ENCODE measurements at regions not wholly inside any gene's neighbourhood (a gene's known extent, or its start where the extent isn't known, plus 50 kb on each side); places are given as distances from the start of the nearest gene placed in this dataset.
"Not testable (repeated sequence)": the region's sequence is repeated elsewhere in the genome, so short reads cannot be mapped to it uniquely, and the experiment has no call there.

DNA sequence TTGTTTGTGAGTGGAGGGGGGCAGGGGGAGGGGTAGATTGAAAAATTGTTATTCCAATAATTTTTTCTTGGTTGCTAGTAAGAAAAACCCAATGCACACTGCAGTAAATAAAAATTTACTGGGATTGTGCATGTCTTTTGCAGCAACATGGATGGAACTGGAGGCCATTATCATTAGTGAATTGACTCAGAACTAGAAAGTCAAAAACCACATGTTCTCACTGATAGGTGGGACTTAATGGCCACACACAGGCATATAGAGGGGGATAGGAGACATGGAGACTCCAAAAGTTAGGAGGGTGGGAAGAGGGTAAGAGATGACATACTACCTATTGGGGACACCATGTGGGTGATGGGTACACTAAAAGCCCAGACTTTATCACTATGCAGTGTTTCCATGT, 67.2 kb downstream of the BUB3 start:
- intact Hi-C loops (cut with DNase I; ENCODE audit: low total_unique reads) = no loop called here
- DNase-seq (ENCODE audit: low spot score in 2 of 2) = no peak
- TF ChIP-seq, protein P1, sequence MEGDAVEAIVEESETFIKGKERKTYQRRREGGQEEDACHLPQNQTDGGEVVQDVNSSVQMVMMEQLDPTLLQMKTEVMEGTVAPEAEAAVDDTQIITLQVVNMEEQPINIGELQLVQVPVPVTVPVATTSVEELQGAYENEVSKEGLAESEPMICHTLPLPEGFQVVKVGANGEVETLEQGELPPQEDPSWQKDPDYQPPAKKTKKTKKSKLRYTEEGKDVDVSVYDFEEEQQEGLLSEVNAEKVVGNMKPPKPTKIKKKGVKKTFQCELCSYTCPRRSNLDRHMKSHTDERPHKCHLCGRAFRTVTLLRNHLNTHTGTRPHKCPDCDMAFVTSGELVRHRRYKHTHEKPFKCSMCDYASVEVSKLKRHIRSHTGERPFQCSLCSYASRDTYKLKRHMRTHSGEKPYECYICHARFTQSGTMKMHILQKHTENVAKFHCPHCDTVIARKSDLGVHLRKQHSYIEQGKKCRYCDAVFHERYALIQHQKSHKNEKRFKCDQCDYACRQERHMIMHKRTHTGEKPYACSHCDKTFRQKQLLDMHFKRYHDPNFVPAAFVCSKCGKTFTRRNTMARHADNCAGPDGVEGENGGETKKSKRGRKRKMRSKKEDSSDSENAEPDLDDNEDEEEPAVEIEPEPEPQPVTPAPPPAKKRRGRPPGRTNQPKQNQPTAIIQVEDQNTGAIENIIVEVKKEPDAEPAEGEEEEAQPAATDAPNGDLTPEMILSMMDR (IDR thresholded peaks at IDR 0.05) = no peak
- no peak for TF ChIP-seq POLR2A (IDR thresholded peaks at IDR 0.05)
- no peak overlapping the region for H3K4me3 ChIP-seq (ENCODE audit: low read depth, poor library complexity, severe bottlenecking)

DNA sequence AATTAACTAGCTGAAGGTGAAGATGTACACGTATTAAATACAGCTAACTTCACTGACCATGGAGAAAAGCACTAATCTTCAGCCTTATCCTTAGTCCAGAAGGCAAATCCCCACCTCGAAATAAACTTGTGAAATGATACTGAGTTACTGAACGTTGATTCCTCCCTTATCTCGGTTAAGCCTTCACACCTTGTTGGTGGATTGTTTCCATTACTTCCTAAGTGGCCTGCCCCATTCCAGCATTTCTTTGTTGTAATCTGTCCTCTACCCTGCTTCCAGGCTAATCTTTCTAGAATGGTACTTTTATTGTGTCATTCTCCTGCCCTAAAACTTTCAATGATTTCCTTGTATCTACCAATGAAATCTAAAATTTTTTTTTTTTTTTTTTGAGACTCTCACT, 68.6 kb downstream of the BUB3 start:
- intact Hi-C loops (cut with DNase I; ENCODE audit: low total_unique reads) = no loop called here
- DNase-seq (ENCODE audit: low spot score in 2 of 2) = no peak
- H3K4me3 ChIP-seq (ENCODE audit: low read depth, poor library complexity, severe bottlenecking) = no peak overlapping the region
- WGBS, 2 donors = 65 to 76% methylated on average over 4 of the region's 4 CpGs
- no peak for TF ChIP-seq POLR2A (IDR thresholded peaks at IDR 0.05)
- TF ChIP-seq, protein P1 (IDR thresholded peaks at IDR 0.05) = no peak

DNA sequence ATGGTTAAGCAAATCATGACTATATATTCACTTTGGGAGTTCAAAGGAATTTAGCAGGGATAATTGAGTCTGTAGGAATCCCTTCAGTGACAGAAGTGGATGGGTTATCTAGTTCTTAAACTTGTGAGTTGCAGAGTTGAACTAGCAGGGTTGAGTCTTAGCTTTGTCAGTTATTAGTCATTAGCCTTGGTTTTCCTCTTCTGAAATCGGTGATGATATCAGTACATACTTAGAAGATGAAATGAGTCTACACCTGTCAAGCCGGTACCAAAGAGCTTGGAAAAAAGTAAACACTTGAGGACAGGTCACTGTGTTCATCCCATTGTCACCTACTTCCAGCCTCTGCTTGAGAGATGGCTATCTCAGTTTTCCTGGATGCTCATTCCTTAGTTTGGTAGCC, 73.5 kb downstream of the BUB3 start:
- intact Hi-C loops (cut with DNase I; ENCODE audit: low total_unique reads) = no loop called here
- H3K4me3 ChIP-seq (ENCODE audit: low read depth, poor library complexity, severe bottlenecking) = no peak overlapping the region
- TF ChIP-seq, protein P1 (IDR thresholded peaks at IDR 0.05) = no peak
- TF ChIP-seq POLR2A (IDR thresholded peaks at IDR 0.05) = no peak
- WGBS, 2 donors = 71 to 84% methylated on average over 2 of the region's 2 CpGs
- DNase-seq (ENCODE audit: low spot score in 2 of 2) = no peak

DNA sequence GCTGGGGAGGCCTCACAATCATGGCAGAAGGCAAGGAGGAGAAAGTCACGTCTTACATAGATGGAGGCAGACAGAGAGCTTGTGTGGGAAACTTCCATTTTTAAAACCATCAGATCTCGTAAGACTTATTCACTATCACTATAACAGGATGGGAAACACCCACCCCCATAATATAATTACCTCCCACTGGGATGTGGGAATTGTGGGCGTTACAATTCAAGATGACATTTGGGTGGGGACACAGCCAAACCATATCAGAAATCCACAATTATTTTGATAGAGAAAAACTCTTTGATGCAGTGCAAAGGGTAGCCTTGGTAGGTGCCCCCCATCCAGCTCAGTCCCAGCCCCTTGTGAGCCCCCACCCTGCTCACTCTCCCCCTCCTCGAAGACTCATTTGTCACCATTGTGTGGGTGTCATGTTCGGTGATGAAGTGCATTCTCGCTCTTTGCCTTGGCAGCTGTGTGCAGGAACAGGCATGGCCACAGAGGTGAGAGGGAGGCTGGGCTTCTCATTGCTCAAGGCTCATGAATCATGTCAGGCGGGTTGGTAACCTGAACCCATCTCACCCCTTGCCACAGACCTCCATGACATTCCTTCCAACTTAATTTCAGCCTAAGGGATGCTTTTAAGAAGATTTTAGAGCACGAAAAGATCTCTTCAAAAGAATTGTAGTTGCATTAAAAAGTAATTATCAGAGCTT, 75.9 kb downstream of the BUB3 start:
- no peak overlapping the region for H3K4me3 ChIP-seq (ENCODE audit: low read depth, poor library complexity, severe bottlenecking)
- DNase-seq (ENCODE audit: low spot score in 2 of 2) = no peak
- WGBS, 2 donors = 58 to 69% methylated on average over 8 of the region's 8 CpGs
- TF ChIP-seq, protein P1 (IDR thresholded peaks at IDR 0.05) = no peak
- TF ChIP-seq POLR2A (IDR thresholded peaks at IDR 0.05) = no peak
- intact Hi-C loops (cut with DNase I; ENCODE audit: low total_unique reads) = no loop called here

DNA sequence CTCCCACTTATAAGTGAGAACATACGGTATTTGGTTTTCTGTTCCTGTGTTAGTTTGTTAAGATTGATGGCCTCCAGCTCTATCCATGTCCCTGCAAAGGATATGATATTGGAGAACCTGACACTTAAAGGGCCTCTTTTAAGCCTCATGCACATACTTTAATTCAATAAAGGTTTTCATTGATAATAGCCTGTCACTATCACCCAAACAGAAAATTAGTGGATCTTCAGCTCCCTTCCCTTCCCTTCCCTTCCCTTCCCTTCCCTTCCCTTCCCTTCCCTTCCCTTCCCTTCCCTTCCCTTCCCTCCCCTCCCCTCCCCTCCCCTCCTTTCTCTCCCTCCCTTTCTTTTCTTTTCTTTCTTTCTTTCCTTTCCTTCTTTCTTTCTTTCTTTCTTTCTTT, 78.7 kb downstream of the BUB3 start:
- intact Hi-C loops (cut with DNase I; ENCODE audit: low total_unique reads); H3K4me3 ChIP-seq (ENCODE audit: low read depth, poor library complexity, severe bottlenecking); DNase-seq (ENCODE audit: low spot score in 2 of 2): not testable (repeated sequence)
- 79 to 84% methylated on average over 1 of the region's 1 CpG for WGBS, 2 donors

DNA sequence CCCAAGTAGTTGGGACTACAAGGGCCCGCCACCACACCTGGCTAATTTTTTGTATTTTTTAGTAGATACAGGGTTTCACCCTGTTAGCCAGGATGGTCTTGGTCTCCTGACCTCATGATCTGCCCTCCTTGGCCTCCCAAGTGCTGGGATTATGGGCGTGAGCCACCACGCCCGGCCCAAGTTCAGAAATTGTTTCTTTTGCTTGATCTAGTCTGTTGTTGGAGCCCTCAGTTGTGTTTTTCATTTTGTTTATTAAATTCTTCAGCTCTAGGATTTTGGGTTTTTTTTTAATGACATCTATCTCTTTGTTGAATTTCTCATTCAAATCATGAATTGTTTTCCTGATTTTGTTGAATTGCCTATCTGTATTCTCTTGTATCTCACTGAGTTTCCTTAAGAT, 80.8 kb downstream of the BUB3 start:
- intact Hi-C loops (cut with DNase I; ENCODE audit: low total_unique reads); DNase-seq (ENCODE audit: low spot score in 2 of 2); H3K4me3 ChIP-seq (ENCODE audit: low read depth, poor library complexity, severe bottlenecking): not testable (repeated sequence)
- WGBS, 2 donors = 95 to 97% methylated on average over 4 of the region's 4 CpGs

DNA sequence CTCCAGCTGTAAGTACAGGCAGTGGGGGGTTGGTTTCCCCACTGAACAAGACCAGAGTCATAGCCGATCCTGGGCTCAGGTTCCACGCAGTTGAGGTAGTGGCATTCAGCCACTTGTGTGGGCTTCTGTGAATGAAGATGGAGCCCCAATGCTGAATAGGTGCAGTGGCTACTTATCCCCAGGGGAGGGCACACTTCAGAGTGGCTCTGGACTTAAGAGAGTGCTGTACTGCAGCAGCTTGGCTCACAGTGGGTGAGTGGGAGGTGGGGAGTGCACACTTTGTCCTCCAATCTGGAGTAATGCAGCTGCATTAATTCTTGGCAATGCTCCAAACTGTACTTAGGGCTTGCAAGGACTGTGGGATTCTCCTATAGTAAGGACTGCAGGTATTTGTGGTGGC, 81.9 kb downstream of the BUB3 start:
- intact Hi-C loops (cut with DNase I; ENCODE audit: low total_unique reads) = no loop called here
- DNase-seq (ENCODE audit: low spot score in 2 of 2) = no peak
- 94 to 100% methylated on average over 1 to 2 of the region's 2 CpGs for WGBS, 2 donors
- no peak overlapping the region for H3K4me3 ChIP-seq (ENCODE audit: low read depth, poor library complexity, severe bottlenecking)
- no peak for TF ChIP-seq POLR2A (IDR thresholded peaks at IDR 0.05)
- TF ChIP-seq, protein P1 (IDR thresholded peaks at IDR 0.05) = no peak

All from lower leg skin (tissue), 4 donors.